Anterior cingulate cortex (tissue), 58 donors: ENCODE measurements at regions not wholly inside any gene's neighbourhood (a gene's known extent, or its start where the extent isn't known, plus 50 kb on each side); places are given as distances from the start of the nearest gene placed in this dataset.
A peak's percentile ranks its signal among the peaks of the same experiment; 100 is the strongest.

Source experiments
- DNase-seq, 58 donors: peaks; one replicate each; lab custom pipeline; 2025; lab: John Stamatoyannopoulos, UW

GRCh38 chr6:22394691-22395090, 97.9 kb upstream of the PRL start:
- no peak for DNase-seq

- DNase-seq: no peak
These were observed 102.9 kb upstream of the PRL start for GRCh38 chr6:22399693-22400092.

- no peak for DNase-seq
These were observed 104.4 kb upstream of the PRL start for GRCh38 chr6:22401206-22401605.

- peak in 5 of 58 donors; percentile 0 to 7 (median 1) for DNase-seq
These were observed 105.1 kb upstream of the PRL start for GRCh38 chr6:22401932-22402331.

GRCh38 chr6:22409486-22409885, 112.7 kb upstream of the PRL start:
- DNase-seq: no peak

- no peak for DNase-seq
These were observed 114.7 kb upstream of the PRL start for GRCh38 chr6:22411376-22412105.

GRCh38 chr6:22412994-22413393, 116.2 kb upstream of the PRL start:
- DNase-seq: no peak

- DNase-seq: no peak
These were observed 117.0 kb upstream of the PRL start for GRCh38 chr6:22413681-22414311.

GRCh38 chr6:22418714-22419113, 121.9 kb upstream of the PRL start:
- no peak for DNase-seq

- DNase-seq: no peak
These were observed 124.4 kb upstream of the PRL start for GRCh38 chr6:22421198-22421597.

GRCh38 chr6:22424196-22424595, 127.4 kb upstream of the PRL start:
- no peak for DNase-seq

- no peak for DNase-seq
These were observed 135.2 kb upstream of the PRL start for GRCh38 chr6:22432060-22432459.

GRCh38 chr6:22433745-22434144, 135.6 kb upstream of the HDGFL1 start:
- DNase-seq: no peak

GRCh38 chr6:22435151-22435550, 134.2 kb upstream of the HDGFL1 start:
- no peak for DNase-seq

- DNase-seq: no peak
These were observed 133.2 kb upstream of the HDGFL1 start for GRCh38 chr6:22436134-22436533.

GRCh38 chr6:22437665-22438064, 131.7 kb upstream of the HDGFL1 start:
- no peak for DNase-seq

GRCh38 chr6:22442826-22443225, 126.5 kb upstream of the HDGFL1 start:
- no peak for DNase-seq

GRCh38 chr6:22444330-22444729, 125.0 kb upstream of the HDGFL1 start:
- DNase-seq: no peak

GRCh38 chr6:22445946-22446345, 123.4 kb upstream of the HDGFL1 start:
- no peak for DNase-seq

- no peak for DNase-seq
These were observed 121.8 kb upstream of the HDGFL1 start for GRCh38 chr6:22447249-22448196.

- no peak for DNase-seq
These were observed 121.1 kb upstream of the HDGFL1 start for GRCh38 chr6:22448291-22448711.
